ENCODE measurements at regions not wholly inside any gene's neighbourhood (a gene's known extent, or its start where the extent isn't known, plus 50 kb on each side); places are given as distances from the start of the nearest gene placed in this dataset.

GRCh38 chr7:17710312-17710711, 230.0 kb downstream of the SNX13 start:
- TF ChIP-seq, protein P1, sequence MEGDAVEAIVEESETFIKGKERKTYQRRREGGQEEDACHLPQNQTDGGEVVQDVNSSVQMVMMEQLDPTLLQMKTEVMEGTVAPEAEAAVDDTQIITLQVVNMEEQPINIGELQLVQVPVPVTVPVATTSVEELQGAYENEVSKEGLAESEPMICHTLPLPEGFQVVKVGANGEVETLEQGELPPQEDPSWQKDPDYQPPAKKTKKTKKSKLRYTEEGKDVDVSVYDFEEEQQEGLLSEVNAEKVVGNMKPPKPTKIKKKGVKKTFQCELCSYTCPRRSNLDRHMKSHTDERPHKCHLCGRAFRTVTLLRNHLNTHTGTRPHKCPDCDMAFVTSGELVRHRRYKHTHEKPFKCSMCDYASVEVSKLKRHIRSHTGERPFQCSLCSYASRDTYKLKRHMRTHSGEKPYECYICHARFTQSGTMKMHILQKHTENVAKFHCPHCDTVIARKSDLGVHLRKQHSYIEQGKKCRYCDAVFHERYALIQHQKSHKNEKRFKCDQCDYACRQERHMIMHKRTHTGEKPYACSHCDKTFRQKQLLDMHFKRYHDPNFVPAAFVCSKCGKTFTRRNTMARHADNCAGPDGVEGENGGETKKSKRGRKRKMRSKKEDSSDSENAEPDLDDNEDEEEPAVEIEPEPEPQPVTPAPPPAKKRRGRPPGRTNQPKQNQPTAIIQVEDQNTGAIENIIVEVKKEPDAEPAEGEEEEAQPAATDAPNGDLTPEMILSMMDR (IDR thresholded peaks at IDR 0.05) = no peak
- no peak for TF ChIP-seq POLR2A (IDR thresholded peaks at IDR 0.05)
